OCI-LY1 (cell line): ENCODE measurements at regions not wholly inside any gene's neighbourhood (a gene's known extent, or its start where the extent isn't known, plus 50 kb on each side); places are given as distances from the start of the nearest gene placed in this dataset.

ENCODE experiments used
- H2AFZ ChIP-seq: fragments of 200-600 bp; sonication (generic), shearing (Covaris generic); 2 replicates; pipeline ENCODE4 v1.6.0; 2014; ENCODE audit warnings: antibody characterized with exemption, mild to moderate bottlenecking, low read length
- H3F3A ChIP-seq: fragments of 200-600 bp; sonication (generic), shearing (Covaris generic); 2 replicates; pipeline ENCODE4 v1.6.0; 2014; ENCODE audit warnings: mild to moderate bottlenecking, antibody characterized with exemption, low read length, moderate library complexity; ENCODE audit not compliant: insufficient read depth
- H3K27ac ChIP-seq: fragments of 200-600 bp; sonication (generic); 2 replicates; pipeline ENCODE4 v1.5.1; 2014; ENCODE audit warnings: low read length, mixed run types, mild to moderate bottlenecking, low read depth; ENCODE audit not compliant: poor library complexity, severe bottlenecking
- H3K27me3 ChIP-seq: fragments of 200-600 bp; sonication (generic); 2 replicates; pipeline ENCODE4 v1.6.0; 2014; ENCODE audit warnings: antibody characterized with exemption, mild to moderate bottlenecking, low read length, moderate library complexity; ENCODE audit not compliant: insufficient read depth
- H3K36me3 ChIP-seq: fragments of 200-600 bp; sonication (generic); 2 replicates; pipeline ENCODE4 v1.6.1; 2014; ENCODE audit warnings: mild to moderate bottlenecking, antibody characterized with exemption, low read length, moderate library complexity, mixed read lengths; ENCODE audit not compliant: insufficient read depth
- H3K4me1 ChIP-seq: fragments of 200-600 bp; sonication (generic); 2 replicates; pipeline ENCODE4 v1.5.1; 2014; ENCODE audit warnings: mild to moderate bottlenecking, low read length, moderate library complexity; ENCODE audit not compliant: insufficient read depth, severe bottlenecking
- H3K4me2 ChIP-seq: fragments of 200-600 bp; sonication (generic), shearing (Covaris generic); 2 replicates; pipeline ENCODE4 v1.6.1; 2014; ENCODE audit warnings: low read length
- H3K4me3 ChIP-seq: fragments of 200-600 bp; sonication (generic); 2 replicates; pipeline ENCODE4 v1.5.1; 2014; ENCODE audit warnings: low read length, low read depth, mild to moderate bottlenecking, mixed read lengths; ENCODE audit not compliant: poor library complexity, severe bottlenecking
- H3K79me2 ChIP-seq: fragments of 200-600 bp; shearing (Covaris generic); 2 replicates; pipeline ENCODE4 v1.6.1; 2016; ENCODE audit warnings: mixed run types, low read length, mixed read lengths; ENCODE audit not compliant: insufficient read depth
- H3K9ac ChIP-seq: fragments of 200-600 bp; sonication (generic), shearing (Covaris generic); 2 replicates; pipeline ENCODE4 v1.6.1; 2014; ENCODE audit warnings: mild to moderate bottlenecking, low read length, mixed read lengths
- H3K9me2 ChIP-seq: fragments of 200-600 bp; sonication (generic), shearing (Covaris generic); 2 replicates; pipeline ENCODE4 v1.6.1; 2014; ENCODE audit warnings: low read depth, mild to moderate bottlenecking, low read length, mixed read lengths
- H3K9me3 ChIP-seq: fragments of 200-600 bp; shearing (Covaris generic); 2 replicates; pipeline ENCODE4 v1.6.1; 2014; ENCODE audit warnings: low read length, mixed read lengths
- H4K20me1 ChIP-seq: fragments of 200-600 bp; sonication (generic), shearing (Covaris generic); 2 replicates; pipeline ENCODE4 v1.6.0; 2016; ENCODE audit warnings: mild to moderate bottlenecking, low read length; ENCODE audit not compliant: insufficient read depth
- CTCF ChIP-seq: fragments of 200-600 bp; sonication (generic), shearing (Covaris generic); IDR thresholded peaks from 2 replicates; pipeline ENCODE4 v1.5.1; 2017; ENCODE audit warnings: mild to moderate bottlenecking, antibody characterized with exemption, low read length, moderate library complexity, mixed read lengths
- EZH2 ChIP-seq: fragments of 200-600 bp; sonication (generic), shearing (Covaris generic); IDR thresholded peaks from 2 replicates; pipeline ENCODE4 v1.8.0; 2017; ENCODE audit warnings: borderline replicate concordance, mixed run types, mild to moderate bottlenecking, antibody characterized with exemption, low read length, moderate library complexity, mixed read lengths

- no peak overlapping the region for H3K27ac ChIP-seq
- no peaks in the 10 kb centered on the region for H4K20me1 ChIP-seq
- no peaks in the 10 kb centered on the region for H3K36me3 ChIP-seq
- no peak overlapping the region for H3K9ac ChIP-seq
- no peak overlapping the region for H3K4me3 ChIP-seq
- no peak for TF ChIP-seq EZH2
- TF ChIP-seq CTCF = peak; percentile 13; the same call in 1 of the 2 replicates
- no peaks in the 10 kb centered on the region for H3K4me1 ChIP-seq
- no peaks in the 10 kb centered on the region; the same call in 1 of the 2 replicates for H3K27me3 ChIP-seq
- H2AFZ ChIP-seq = no peak overlapping the region
- H3K4me2 ChIP-seq = no peak overlapping the region
- no peaks in the 10 kb centered on the region for H3K9me3 ChIP-seq
- H3K9me2 ChIP-seq = no peaks in the 10 kb centered on the region
- H3K79me2 ChIP-seq = no peaks in the 10 kb centered on the region
- no peaks in the 10 kb centered on the region for H3F3A ChIP-seq
These were observed 99.7 kb upstream of the HIVEP1 start for GRCh38 chr6:11912420-11912819.

- Histone ChIP-seq H3K4me3 (no peak overlapping the region), H3K9ac (no peak overlapping the region), H3F3A (no peaks in the 10 kb centered on the region), H3K36me3 (no peaks in the 10 kb centered on the region), H4K20me1 (no peaks in the 10 kb centered on the region), H3K9me2 (no peaks in the 10 kb centered on the region), H3K4me2 (no peak overlapping the region), H3K4me1 (no peaks in the 10 kb centered on the region), H3K9me3 (no peaks in the 10 kb centered on the region), H3K27me3 (no peaks in the 10 kb centered on the region; the same call in 1 of the 2 replicates), H3K79me2 (no peaks in the 10 kb centered on the region), H2AFZ (no peak overlapping the region), H3K27ac (no peak overlapping the region)
- TF ChIP-seq CTCF (no peak), EZH2 (no peak)
These were observed 100.6 kb upstream of the HIVEP1 start for GRCh38 chr6:11911538-11911937.

- Histone ChIP-seq H3K79me2 (no peaks in the 10 kb centered on the region), H3K4me3 (no peak overlapping the region)
These were observed 102.4 kb upstream of the HIVEP1 start for GRCh38 chr6:11909696-11910132.

More at GRCh38 chr6:11909696-11910132, 102.4 kb upstream of the HIVEP1 start:
- H3K9me3 ChIP-seq = no peaks in the 10 kb centered on the region
- H4K20me1 ChIP-seq = no peaks in the 10 kb centered on the region
- H3F3A ChIP-seq = no peaks in the 10 kb centered on the region
- no peaks in the 10 kb centered on the region for H3K9me2 ChIP-seq
- no peaks in the 10 kb centered on the region; the same call in 1 of the 2 replicates for H3K27me3 ChIP-seq
- no peak overlapping the region for H2AFZ ChIP-seq
- TF ChIP-seq CTCF = no peak
- TF ChIP-seq EZH2 = no peak
- no peak overlapping the region for H3K27ac ChIP-seq
- H3K36me3 ChIP-seq = no peaks in the 10 kb centered on the region
- H3K4me2 ChIP-seq = no peak overlapping the region
- no peaks in the 10 kb centered on the region for H3K4me1 ChIP-seq
- no peak overlapping the region for H3K9ac ChIP-seq
